Ovary (tissue), 7 donors: ENCODE measurements at regions not wholly inside any gene's neighbourhood (a gene's known extent, or its start where the extent isn't known, plus 50 kb on each side); places are given as distances from the start of the nearest gene placed in this dataset.

Experiments
- DNase-seq, 5 donors: peaks; one replicate each; pipeline ENCODE4 v3.0.0-alpha.2; 2019 to 2020
- H3K27ac ChIP-seq, 2 donors: fragments of 200-600 bp; one replicate each; pipeline versions ENCODE4 v1.5.1 to v1.8.0; 2019 to 2022
- H3K27me3 ChIP-seq: fragments of 200-600 bp; one replicate; pipeline ENCODE4 v1.8.0; 2022
- H3K36me3 ChIP-seq: fragments of 200-600 bp; sonication (generic); one replicate; pipeline ENCODE4 v1.5.1; 2019
- H3K4me1 ChIP-seq: one replicate; pipeline ENCODE4 v1.8.1; 2013; ENCODE audit warnings: mild to moderate bottlenecking, moderate library complexity; ENCODE audit not compliant: insufficient read depth
- H3K4me3 ChIP-seq: fragments of 200-600 bp; sonication (generic); one replicate; pipeline ENCODE4 v1.5.1; 2017
- H3K9me3 ChIP-seq, 2 donors: fragments of 200-600 bp in 1 of 2; sonication (generic) in 1 of 2; one replicate each; pipeline versions ENCODE4 v1.5.1 to v1.8.1; 2013 to 2019; ENCODE audit warnings: mild to moderate bottlenecking in 1 of 2, moderate library complexity in 1 of 2
- EP300 ChIP-seq: sonication (generic); formaldehyde crosslinking; IDR thresholded peaks from one replicate; pipeline ENCODE4 v1.6.1; 2017; ENCODE audit warnings: antibody characterized with exemption
- POLR2A ChIP-seq: fragments of 450-650 bp; IDR thresholded peaks from one replicate; pipeline ENCODE4 v1.6.1; 2017; ENCODE audit warnings: antibody characterized with exemption, mild to moderate bottlenecking, moderate library complexity
- WGBS, 3 donors: extraction: QIAGEN DNeasy Blood & Tissue Kit in 1 of 3; methylation state at CpG; one replicate each; pipeline versions ENCODE4 v1.1.5 to v1.1.7; 2013 to 2017; 5-methylcytosine and 5-hydroxymethylcytosine counted together
- intact Hi-C, 4 donors: fragments of 100-400 bp; cut with DNase I; formaldehyde crosslinking; loops; one replicate each; pipeline versions ENCODE4 v1.11.0 to v1.15.1; 2022 to 2023
- TF ChIP-seq, protein P1 (sequence below), 3 donors: fragments of 450-650 bp in 2 of 3; fragments of 200-600 bp in 1 of 3; IDR thresholded peaks; one replicate each; pipeline versions ENCODE4 v1.5.1 to v1.8.0; 2016 to 2022; ENCODE audit warnings: antibody characterized with exemption in 3 of 3, mild to moderate bottlenecking in 1 of 3
- donor health status: DM: no; HTN: no; CAD: no; lungs with moderate emphysema.
- donor health status: DM: no; HTN: no; CAD: no.
- donor health status: Bipolar disorder and iron deficiency.
- donor health status: DM: no; HTN: no; CAD: no.
- donor health status: DM: yes; HTN: yes; CAD: no.

DNA sequence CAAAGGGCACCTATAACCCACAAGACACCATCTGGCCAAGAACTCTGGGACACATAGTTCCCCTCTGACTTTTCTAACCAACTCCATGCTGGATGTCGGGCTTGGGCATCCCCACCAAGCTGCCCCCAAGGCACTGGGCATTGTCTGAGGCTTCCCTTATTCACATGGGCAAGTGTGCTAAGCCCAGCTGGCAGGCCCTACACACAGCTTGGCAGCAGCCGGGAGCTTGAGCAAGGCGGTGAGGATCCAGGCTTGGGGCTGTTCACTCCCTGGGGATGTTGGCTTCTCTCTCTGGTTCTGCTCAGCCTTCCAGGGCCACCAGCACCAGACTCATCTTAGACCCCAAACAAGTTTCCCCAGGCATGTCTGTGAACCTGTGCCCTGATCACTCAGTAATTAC lies 138.3 kb upstream of the KAZN start:
- Histone ChIP-seq H3K9me3 (no peaks in the 10 kb centered on the region), H3K36me3 (no peaks in the 10 kb centered on the region), H3K27me3 (no peaks in the 10 kb centered on the region), H3K4me3 (no peak overlapping the region), H3K27ac (no peak overlapping the region), H3K4me1 (no peaks in the 10 kb centered on the region)
- TF ChIP-seq, protein P1, sequence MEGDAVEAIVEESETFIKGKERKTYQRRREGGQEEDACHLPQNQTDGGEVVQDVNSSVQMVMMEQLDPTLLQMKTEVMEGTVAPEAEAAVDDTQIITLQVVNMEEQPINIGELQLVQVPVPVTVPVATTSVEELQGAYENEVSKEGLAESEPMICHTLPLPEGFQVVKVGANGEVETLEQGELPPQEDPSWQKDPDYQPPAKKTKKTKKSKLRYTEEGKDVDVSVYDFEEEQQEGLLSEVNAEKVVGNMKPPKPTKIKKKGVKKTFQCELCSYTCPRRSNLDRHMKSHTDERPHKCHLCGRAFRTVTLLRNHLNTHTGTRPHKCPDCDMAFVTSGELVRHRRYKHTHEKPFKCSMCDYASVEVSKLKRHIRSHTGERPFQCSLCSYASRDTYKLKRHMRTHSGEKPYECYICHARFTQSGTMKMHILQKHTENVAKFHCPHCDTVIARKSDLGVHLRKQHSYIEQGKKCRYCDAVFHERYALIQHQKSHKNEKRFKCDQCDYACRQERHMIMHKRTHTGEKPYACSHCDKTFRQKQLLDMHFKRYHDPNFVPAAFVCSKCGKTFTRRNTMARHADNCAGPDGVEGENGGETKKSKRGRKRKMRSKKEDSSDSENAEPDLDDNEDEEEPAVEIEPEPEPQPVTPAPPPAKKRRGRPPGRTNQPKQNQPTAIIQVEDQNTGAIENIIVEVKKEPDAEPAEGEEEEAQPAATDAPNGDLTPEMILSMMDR (IDR thresholded peaks at IDR 0.05) = no peak
- TF ChIP-seq POLR2A = no peak
- no peak for DNase-seq
- 67 to 100% (median 78%) methylated on average over 3 of the region's 3 CpGs for WGBS, 3 donors
- intact Hi-C loops = no loop called here

DNA sequence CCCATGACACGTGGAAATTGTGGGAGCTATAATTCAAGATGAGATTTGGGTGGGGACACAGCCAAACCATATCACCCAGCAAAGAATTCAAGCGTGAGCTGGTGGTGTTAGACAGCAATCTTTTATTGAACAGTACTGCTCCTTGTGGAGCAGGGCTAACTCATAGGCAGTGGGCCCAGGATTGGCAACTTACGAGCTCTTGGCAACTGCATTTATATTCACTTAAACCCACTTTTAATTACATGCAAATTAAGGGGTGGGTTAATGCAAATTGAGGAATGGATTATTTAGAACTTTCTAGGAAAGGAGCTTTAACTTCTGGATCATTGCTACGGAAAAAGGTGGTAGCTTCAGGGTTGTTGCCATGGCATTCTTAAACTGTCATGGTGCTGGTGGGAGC lies 135.6 kb upstream of the KAZN start:
- H3K4me1 ChIP-seq = no peaks in the 10 kb centered on the region
- intact Hi-C loops = no loop called here
- no peaks in the 10 kb centered on the region for H3K27me3 ChIP-seq
- DNase-seq = no peak
- H3K4me3 ChIP-seq = no peak overlapping the region
- no peaks in the 10 kb centered on the region for H3K9me3 ChIP-seq
- TF ChIP-seq EP300 (no peak), POLR2A (no peak)
- TF ChIP-seq, protein P1 (IDR thresholded peaks at IDR 0.05) = no peak
- 91 to 95% (median 92%) methylated on average over 4 of the region's 4 CpGs for whole genome bisulfite sequencing, 3 donors
- no peaks in the 10 kb centered on the region for H3K36me3 ChIP-seq
- H3K27ac ChIP-seq = no peak overlapping the region

DNA sequence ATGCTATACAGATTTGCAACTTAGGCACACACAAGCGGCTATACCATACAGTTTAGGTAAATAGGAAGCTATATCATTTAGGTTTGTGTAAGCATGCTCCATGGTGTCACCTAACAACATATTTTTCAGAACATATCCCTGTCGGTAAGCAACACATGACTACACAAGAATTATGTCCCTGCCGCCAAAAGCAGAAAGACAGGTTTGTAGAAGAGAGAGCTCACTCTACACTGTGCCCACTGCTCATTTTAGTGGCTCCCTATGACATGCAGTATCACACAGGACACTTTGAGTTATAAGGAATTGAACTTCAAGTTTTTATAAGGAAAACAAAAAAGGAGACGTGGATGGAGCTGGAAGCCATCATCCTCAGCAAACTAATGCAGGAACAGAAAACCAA lies 132.5 kb upstream of the KAZN start:
- H3K36me3 ChIP-seq = no peaks in the 10 kb centered on the region
- 62 to 80% (median 75%) methylated on average over 4 of the region's 4 CpGs for WGBS, 3 donors
- H3K4me1 ChIP-seq = no peaks in the 10 kb centered on the region
- H3K27me3 ChIP-seq = no peaks in the 10 kb centered on the region
- intact Hi-C loops = no loop called here
- H3K4me3 ChIP-seq = no peak overlapping the region
- H3K27ac ChIP-seq = no peak overlapping the region
- no peak for DNase-seq
- H3K9me3 ChIP-seq = no peaks in the 10 kb centered on the region
- TF ChIP-seq EP300 (no peak), POLR2A (no peak)
- TF ChIP-seq, protein P1 (IDR thresholded peaks at IDR 0.05) = no peak

DNA sequence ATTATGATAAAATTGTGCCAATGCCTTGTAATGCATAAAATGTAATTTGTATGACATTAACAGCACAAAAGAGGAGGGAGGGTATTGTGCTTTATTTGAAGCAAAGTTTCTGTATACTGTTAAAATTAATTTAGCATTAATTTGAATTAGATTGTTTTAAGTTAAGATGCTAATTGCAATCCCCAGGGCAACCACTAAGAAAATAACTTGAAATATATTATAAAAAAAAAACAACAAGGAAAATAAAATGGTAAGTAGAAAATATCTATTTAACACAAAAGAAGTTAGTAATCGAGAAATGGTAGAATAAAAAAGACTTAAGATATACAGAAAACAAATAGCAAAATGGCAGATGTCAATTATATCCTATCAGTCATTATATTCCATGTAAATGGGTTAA lies 131.4 kb upstream of the KAZN start:
- no peaks in the 10 kb centered on the region for H3K36me3 ChIP-seq
- TF ChIP-seq, protein P1 (IDR thresholded peaks at IDR 0.05) = no peak
- TF ChIP-seq EP300 (no peak), POLR2A (no peak)
- no peaks in the 10 kb centered on the region for H3K9me3 ChIP-seq
- DNase-seq = no peak
- intact Hi-C loops = no loop called here
- 90% methylated on average over 1 of the region's 1 CpG for WGBS, 3 donors
- no peaks in the 10 kb centered on the region for H3K27me3 ChIP-seq
- no peak overlapping the region for H3K27ac ChIP-seq
- no peaks in the 10 kb centered on the region for H3K4me1 ChIP-seq
- H3K4me3 ChIP-seq = no peak overlapping the region

DNA sequence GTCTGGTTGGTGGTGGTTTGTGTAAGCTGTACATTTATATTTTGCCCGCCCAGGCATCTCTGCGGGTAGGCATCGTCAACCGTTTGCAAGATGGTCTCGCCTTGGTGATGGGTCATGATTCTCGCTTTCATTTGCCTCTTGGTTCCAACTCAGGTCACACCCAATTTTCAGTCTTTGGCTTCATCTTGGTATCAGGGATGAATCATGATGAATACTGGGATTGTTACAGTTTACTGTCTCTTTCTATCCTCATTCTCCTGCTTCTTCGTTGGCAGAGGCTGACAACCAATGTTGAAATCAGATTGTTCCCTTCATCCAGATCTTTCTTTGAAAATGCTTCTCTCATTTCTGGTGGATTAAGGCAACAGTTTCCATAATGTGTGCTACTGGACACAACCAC lies 129.7 kb upstream of the KAZN start:
- Histone ChIP-seq H3K27me3 (no peaks in the 10 kb centered on the region), H3K4me3 (no peak overlapping the region), H3K4me1 (no peaks in the 10 kb centered on the region), H3K9me3 (no peaks in the 10 kb centered on the region), H3K27ac (no peak overlapping the region), H3K36me3 (no peaks in the 10 kb centered on the region)
- TF ChIP-seq EP300 (no peak), POLR2A (no peak)
- TF ChIP-seq, protein P1 (IDR thresholded peaks at IDR 0.05) = no peak
- intact Hi-C loops = no loop called here
- no peak for DNase-seq
- 94 to 97% (median 96%) methylated on average over 7 of the region's 7 CpGs for WGBS, 3 donors
